ENCODE measurements at regions not wholly inside any gene's neighbourhood (a gene's known extent, or its start where the extent isn't known, plus 50 kb on each side); places are given as distances from the start of the nearest gene placed in this dataset.

DNA sequence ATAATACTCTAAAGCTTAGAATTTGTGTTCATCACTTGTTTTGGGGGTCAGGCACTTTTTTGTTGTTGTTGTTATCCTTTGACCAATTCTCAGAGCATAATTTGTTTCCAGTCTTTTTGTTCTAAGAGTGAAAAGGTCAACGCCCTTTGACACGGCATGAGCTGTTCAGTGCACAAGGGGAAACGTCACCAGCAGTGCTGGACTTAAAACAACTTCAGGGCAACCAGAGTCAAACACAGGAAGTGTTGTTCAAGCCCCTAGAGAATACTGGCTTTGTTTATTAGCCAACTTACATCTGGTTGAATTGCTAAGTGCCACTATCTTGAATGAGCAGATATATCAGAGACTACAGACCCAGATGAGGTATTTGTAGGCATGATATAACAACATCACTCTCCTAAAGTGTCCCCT lies 368.9 kb downstream of the TMEM161B start:
- no peak for ATAC-seq (replicated peaks in 1 of 4)
- Mint-ChIP-seq H3K36me3 (no peaks in the 10 kb centered on the region), H3K4me3 (no peak overlapping the region), H3K9me3 (peaks cover 0 to 3% (median 0%) of the 10 kb centered on the region in 3 donors), H3K27me3 (no peaks in the 10 kb centered on the region), H3K27ac (no peak overlapping the region), H3K4me1 (no peaks in the 10 kb centered on the region)
- WGBS (ENCODE audit: insufficient coverage), result 28% methylated on average over 3 of the region's 3 CpGs
- Histone ChIP-seq H3K27ac (ENCODE audit: low read length) (no peak overlapping the region), H3K27me3 (replicated peaks in 1 of 2; ENCODE audit: control insufficient read depth in 2 of 2, extremely low read depth in 1 of 2, insufficient read depth in 2 of 2, low read length in 1 of 2) (no peaks in the 10 kb centered on the region), H3K9me3 (no peaks in the 10 kb centered on the region), H3K4me1 (ENCODE audit: control insufficient read depth in 1 of 2, extremely low read depth in 1 of 2, insufficient read depth in 2 of 2, low read length in 2 of 2) (no peaks in the 10 kb centered on the region), H3K36me3 (ENCODE audit: control insufficient read depth in 2 of 2, extremely low read depth in 1 of 2, insufficient read depth in 1 of 2, low read length in 1 of 2) (no peaks in the 10 kb centered on the region), H3K4me3 (ENCODE audit: control insufficient read depth in 1 of 2, extremely low read depth in 1 of 2, low read length in 1 of 2) (no peak overlapping the region)
- ChIA-PET CTCF (no interaction called here), POLR2A (no interaction called here)
- no peak for DNase-seq

- no peaks in the 10 kb centered on the region for H3K4me1 ChIP-seq (ENCODE audit: control insufficient read depth in 1 of 2, extremely low read depth in 1 of 2, insufficient read depth in 2 of 2, low read length in 2 of 2)
- no peaks in the 10 kb centered on the region for H3K9me3 ChIP-seq
- WGBS (ENCODE audit: insufficient coverage), result 73% methylated on average over 2 of the region's 4 CpGs
- Mint-ChIP-seq H3K4me3 (no peak overlapping the region), H3K4me1 (no peaks in the 10 kb centered on the region), H3K9me3 (peaks cover 0 to 3% (median 0%) of the 10 kb centered on the region in 3 donors), H3K36me3 (no peaks in the 10 kb centered on the region), H3K27ac (no peak overlapping the region), H3K27me3 (no peaks in the 10 kb centered on the region)
- ChIA-PET POLR2A (no interaction called here), CTCF (no interaction called here)
- H3K27ac ChIP-seq (ENCODE audit: low read length), result no peak overlapping the region
- ATAC-seq (replicated peaks in 1 of 4) (no peak), DNase-seq (no peak)
- H3K4me3 ChIP-seq (ENCODE audit: control insufficient read depth in 1 of 2, extremely low read depth in 1 of 2, low read length in 1 of 2), result no peak overlapping the region
- H3K36me3 ChIP-seq (ENCODE audit: control insufficient read depth in 2 of 2, extremely low read depth in 1 of 2, insufficient read depth in 1 of 2, low read length in 1 of 2), result no peaks in the 10 kb centered on the region
- no peaks in the 10 kb centered on the region for H3K27me3 ChIP-seq (replicated peaks in 1 of 2; ENCODE audit: control insufficient read depth in 2 of 2, extremely low read depth in 1 of 2, insufficient read depth in 2 of 2, low read length in 1 of 2)
Observed at GRCh38 chr5:87899208-87899661, 369.4 kb downstream of the TMEM161B start.

DNA sequence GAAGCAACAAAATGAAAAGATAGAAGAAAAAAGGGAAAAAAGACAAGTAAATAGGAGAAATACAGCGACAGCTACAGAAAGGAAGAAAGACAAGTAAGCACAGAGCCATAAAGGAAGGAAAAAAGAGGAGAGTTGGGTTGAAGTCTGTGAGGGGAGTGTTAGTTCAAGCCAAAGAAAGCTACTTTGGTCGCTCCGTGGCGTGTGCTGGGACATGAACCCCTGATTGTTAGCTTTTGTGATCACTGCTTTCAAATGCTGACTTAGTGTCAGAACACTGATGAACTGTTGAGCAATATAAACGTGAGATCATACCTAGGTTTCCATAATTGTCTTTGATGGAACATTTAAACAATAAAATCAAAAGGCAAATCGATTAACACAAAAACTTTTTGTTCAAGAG lies 370.1 kb downstream of the TMEM161B start:
- CTCF ChIA-PET, result interaction anchor here in 1 of 2 donors (0.6 kb wide), 1 partner anchor 319 kb away, joined by 4 read pairs; no protein-coding TSS in a partner anchor
- no peaks in the 10 kb centered on the region for H3K36me3 ChIP-seq (ENCODE audit: control insufficient read depth in 2 of 2, extremely low read depth in 1 of 2, insufficient read depth in 1 of 2, low read length in 1 of 2)
- H3K27ac Mint-ChIP-seq, result no peak overlapping the region
- no peaks in the 10 kb centered on the region for H3K27me3 ChIP-seq (replicated peaks in 1 of 2; ENCODE audit: control insufficient read depth in 2 of 2, extremely low read depth in 1 of 2, insufficient read depth in 2 of 2, low read length in 1 of 2)
- peaks cover 0 to 3% (median 0%) of the 10 kb centered on the region in 3 donors for H3K9me3 Mint-ChIP-seq
- no peak overlapping the region for H3K27ac ChIP-seq (ENCODE audit: low read length)
- no peaks in the 10 kb centered on the region for H3K36me3 Mint-ChIP-seq
- H3K9me3 ChIP-seq, result no peaks in the 10 kb centered on the region
- H3K4me1 Mint-ChIP-seq, result no peaks in the 10 kb centered on the region
- DNase-seq (no peak), ATAC-seq (replicated peaks in 1 of 4) (no peak)
- H3K4me1 ChIP-seq (ENCODE audit: control insufficient read depth in 1 of 2, extremely low read depth in 1 of 2, insufficient read depth in 2 of 2, low read length in 2 of 2), result no peaks in the 10 kb centered on the region
- H3K27me3 Mint-ChIP-seq, result no peaks in the 10 kb centered on the region
- POLR2A ChIA-PET, result no interaction called here
- WGBS (ENCODE audit: insufficient coverage), result 40% methylated on average over 1 of the region's 6 CpGs
- H3K4me3 ChIP-seq (ENCODE audit: control insufficient read depth in 1 of 2, extremely low read depth in 1 of 2, low read length in 1 of 2), result no peak overlapping the region
- no peak overlapping the region for H3K4me3 Mint-ChIP-seq

DNA sequence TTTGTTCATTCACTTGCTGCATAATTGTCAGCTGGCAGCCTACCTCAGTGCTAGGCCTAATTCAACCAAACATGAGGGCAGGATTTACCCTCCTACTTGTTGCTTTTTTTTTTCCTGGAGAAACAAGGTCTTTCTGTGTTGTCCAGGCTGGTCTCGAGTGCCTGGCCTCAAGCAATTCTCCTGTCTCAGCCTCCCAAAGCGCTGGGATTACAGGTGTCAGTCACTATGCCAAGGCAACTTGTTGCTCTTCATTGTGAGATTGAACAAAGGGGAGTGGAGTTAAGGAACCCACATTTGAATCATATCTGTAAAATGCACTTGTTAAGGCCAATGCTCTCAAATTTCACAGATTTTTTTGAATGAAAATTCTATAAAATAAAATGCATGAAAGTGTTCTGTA lies 380.5 kb downstream of the TMEM161B start:
- POLR2A ChIA-PET, result no interaction called here
- Mint-ChIP-seq H3K9me3 (peaks cover 0 to 6% (median 0%) of the 10 kb centered on the region in 3 donors), H3K4me1 (no peaks in the 10 kb centered on the region), H3K27ac (no peak overlapping the region), H3K4me3 (no peak overlapping the region), H3K27me3 (peaks cover 0 to 1% of the 10 kb centered on the region in 2 donors), H3K36me3 (no peaks in the 10 kb centered on the region)
- Histone ChIP-seq H3K9me3 (no peaks in the 10 kb centered on the region), H3K27ac (ENCODE audit: low read length) (no peak overlapping the region), H3K27me3 (replicated peaks in 1 of 2; ENCODE audit: control insufficient read depth in 2 of 2, extremely low read depth in 1 of 2, insufficient read depth in 2 of 2, low read length in 1 of 2) (no peaks in the 10 kb centered on the region), H3K36me3 (ENCODE audit: control insufficient read depth in 2 of 2, extremely low read depth in 1 of 2, insufficient read depth in 1 of 2, low read length in 1 of 2) (no peaks in the 10 kb centered on the region), H3K4me1 (ENCODE audit: control insufficient read depth in 1 of 2, extremely low read depth in 1 of 2, insufficient read depth in 2 of 2, low read length in 2 of 2) (no peaks in the 10 kb centered on the region), H3K4me3 (ENCODE audit: control insufficient read depth in 1 of 2, extremely low read depth in 1 of 2, low read length in 1 of 2) (no peak overlapping the region)
- CTCF ChIA-PET, result no interaction called here
- WGBS (ENCODE audit: insufficient coverage), result no CpG with 5 or more reads among the region's 2 CpGs
- ATAC-seq (replicated peaks in 1 of 4), result no peak
- DNase-seq, result no peak

- H3K4me1 Mint-ChIP-seq, result no peaks in the 10 kb centered on the region
- POLR2A ChIA-PET, result no interaction called here
- no peak overlapping the region for H3K4me3 Mint-ChIP-seq
- H3K27me3 Mint-ChIP-seq, result peaks cover 0 to 1% of the 10 kb centered on the region in 2 donors
- no peak overlapping the region for H3K27ac Mint-ChIP-seq
- H3K36me3 Mint-ChIP-seq, result no peaks in the 10 kb centered on the region
- Histone ChIP-seq H3K4me3 (ENCODE audit: control insufficient read depth in 1 of 2, extremely low read depth in 1 of 2, low read length in 1 of 2) (no peak overlapping the region), H3K9me3 (no peaks in the 10 kb centered on the region), H3K27ac (ENCODE audit: low read length) (no peak overlapping the region), H3K27me3 (replicated peaks in 1 of 2; ENCODE audit: control insufficient read depth in 2 of 2, extremely low read depth in 1 of 2, insufficient read depth in 2 of 2, low read length in 1 of 2) (no peaks in the 10 kb centered on the region), H3K36me3 (ENCODE audit: control insufficient read depth in 2 of 2, extremely low read depth in 1 of 2, insufficient read depth in 1 of 2, low read length in 1 of 2) (no peaks in the 10 kb centered on the region), H3K4me1 (ENCODE audit: control insufficient read depth in 1 of 2, extremely low read depth in 1 of 2, insufficient read depth in 2 of 2, low read length in 2 of 2) (no peaks in the 10 kb centered on the region)
- WGBS (ENCODE audit: insufficient coverage), result no CpG with 5 or more reads among the region's 2 CpGs
- H3K9me3 Mint-ChIP-seq, result peaks cover 0 to 6% (median 0%) of the 10 kb centered on the region in 3 donors
- CTCF ChIA-PET, result no interaction called here
- ATAC-seq (replicated peaks in 1 of 4) (no peak), DNase-seq (no peak)
Observed at GRCh38 chr5:87887247-87887646, 381.4 kb downstream of the TMEM161B start.

DNA sequence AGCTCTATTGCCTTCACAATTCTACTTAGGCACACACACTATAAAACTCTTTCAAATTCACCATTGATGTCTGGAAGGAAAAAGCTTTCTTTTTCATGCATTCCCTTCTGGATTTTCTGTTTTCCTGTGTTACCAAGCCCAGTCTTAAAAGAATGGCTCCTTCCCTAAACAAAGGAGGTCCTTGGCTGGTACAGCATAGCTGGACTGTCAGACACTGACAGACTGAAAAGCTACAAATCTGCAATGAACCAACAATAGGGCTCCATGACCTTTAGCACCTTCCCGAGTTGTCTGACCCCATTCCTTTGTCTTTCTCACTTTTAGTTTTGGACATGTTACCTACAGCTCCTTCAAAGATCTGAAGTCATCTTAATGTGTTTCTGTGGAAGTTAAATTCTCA lies 382.5 kb downstream of the TMEM161B start:
- H3K4me3 Mint-ChIP-seq, result no peak overlapping the region
- no peak for DNase-seq
- H3K9me3 Mint-ChIP-seq, result peaks cover 5 to 12% (median 6%) of the 10 kb centered on the region in 3 donors
- POLR2A ChIA-PET, result interaction anchor here in 1 of 2 donors (1.1 kb wide), 1 partner anchor 24 kb away, joined by 6 read pairs; no protein-coding TSS in a partner anchor
- H3K4me1 Mint-ChIP-seq, result no peaks in the 10 kb centered on the region
- no CpG with 5 or more reads among the region's 1 CpG for WGBS (ENCODE audit: insufficient coverage)
- ATAC-seq (replicated peaks in 1 of 4), result no peak
- H3K36me3 Mint-ChIP-seq, result no peaks in the 10 kb centered on the region
- Histone ChIP-seq H3K9me3 (no peaks in the 10 kb centered on the region), H3K4me1 (ENCODE audit: control insufficient read depth in 1 of 2, extremely low read depth in 1 of 2, insufficient read depth in 2 of 2, low read length in 2 of 2) (no peaks in the 10 kb centered on the region), H3K27ac (ENCODE audit: low read length) (no peak overlapping the region), H3K36me3 (ENCODE audit: control insufficient read depth in 2 of 2, extremely low read depth in 1 of 2, insufficient read depth in 1 of 2, low read length in 1 of 2) (no peaks in the 10 kb centered on the region), H3K27me3 (replicated peaks in 1 of 2; ENCODE audit: control insufficient read depth in 2 of 2, extremely low read depth in 1 of 2, insufficient read depth in 2 of 2, low read length in 1 of 2) (no peaks in the 10 kb centered on the region), H3K4me3 (ENCODE audit: control insufficient read depth in 1 of 2, extremely low read depth in 1 of 2, low read length in 1 of 2) (no peak overlapping the region)
- peaks cover 0 to 1% of the 10 kb centered on the region in 2 donors for H3K27me3 Mint-ChIP-seq
- no peak overlapping the region for H3K27ac Mint-ChIP-seq
- CTCF ChIA-PET, result no interaction called here

GRCh38 chr5:87885758-87886157 lies 382.9 kb downstream of the TMEM161B start:
- Histone ChIP-seq H3K27ac (ENCODE audit: low read length) (no peak overlapping the region), H3K36me3 (ENCODE audit: control insufficient read depth in 2 of 2, extremely low read depth in 1 of 2, insufficient read depth in 1 of 2, low read length in 1 of 2) (no peaks in the 10 kb centered on the region), H3K4me1 (ENCODE audit: control insufficient read depth in 1 of 2, extremely low read depth in 1 of 2, insufficient read depth in 2 of 2, low read length in 2 of 2) (no peaks in the 10 kb centered on the region), H3K4me3 (ENCODE audit: control insufficient read depth in 1 of 2, extremely low read depth in 1 of 2, low read length in 1 of 2) (no peak overlapping the region), H3K9me3 (no peaks in the 10 kb centered on the region), H3K27me3 (replicated peaks in 1 of 2; ENCODE audit: control insufficient read depth in 2 of 2, extremely low read depth in 1 of 2, insufficient read depth in 2 of 2, low read length in 1 of 2) (no peaks in the 10 kb centered on the region)
- H3K27me3 Mint-ChIP-seq, result peaks cover 0 to 1% of the 10 kb centered on the region in 2 donors
- no peak for DNase-seq
- no peaks in the 10 kb centered on the region for H3K36me3 Mint-ChIP-seq
- no CpG with 5 or more reads among the region's 1 CpG for WGBS (ENCODE audit: insufficient coverage)
- no peak overlapping the region for H3K4me3 Mint-ChIP-seq
- no peaks in the 10 kb centered on the region for H3K4me1 Mint-ChIP-seq
- no peak for ATAC-seq (replicated peaks in 1 of 4)
- peaks cover 5 to 14% (median 7%) of the 10 kb centered on the region in 3 donors for H3K9me3 Mint-ChIP-seq
- ChIA-PET POLR2A (interaction anchor here in 1 of 2 donors (1.1 kb wide), 1 partner anchor 24 kb away, joined by 6 read pairs; no protein-coding TSS in a partner anchor), CTCF (no interaction called here)
- no peak overlapping the region for H3K27ac Mint-ChIP-seq
